Ovary (tissue), 7 donors: ENCODE measurements at regions not wholly inside any gene's neighbourhood (a gene's known extent, or its start where the extent isn't known, plus 50 kb on each side); places are given as distances from the start of the nearest gene placed in this dataset.

Experiments
- DNase-seq, 5 donors: peaks; one replicate each; pipeline ENCODE4 v3.0.0-alpha.2; 2019 to 2020
- H3K27ac ChIP-seq, 2 donors: fragments of 200-600 bp; one replicate each; pipeline versions ENCODE4 v1.5.1 to v1.8.0; 2019 to 2022
- H3K27me3 ChIP-seq: fragments of 200-600 bp; one replicate; pipeline ENCODE4 v1.8.0; 2022
- H3K36me3 ChIP-seq: fragments of 200-600 bp; sonication (generic); one replicate; pipeline ENCODE4 v1.5.1; 2019
- H3K4me1 ChIP-seq: one replicate; pipeline ENCODE4 v1.8.1; 2013; ENCODE audit warnings: mild to moderate bottlenecking, moderate library complexity; ENCODE audit not compliant: insufficient read depth
- H3K4me3 ChIP-seq: fragments of 200-600 bp; sonication (generic); one replicate; pipeline ENCODE4 v1.5.1; 2017
- H3K9me3 ChIP-seq, 2 donors: fragments of 200-600 bp in 1 of 2; sonication (generic) in 1 of 2; one replicate each; pipeline versions ENCODE4 v1.5.1 to v1.8.1; 2013 to 2019; ENCODE audit warnings: mild to moderate bottlenecking in 1 of 2, moderate library complexity in 1 of 2
- CTCF ChIP-seq, 3 donors: fragments of 450-650 bp in 2 of 3; fragments of 200-600 bp in 1 of 3; IDR thresholded peaks; one replicate each; pipeline versions ENCODE4 v1.5.1 to v1.8.0; 2016 to 2022; ENCODE audit warnings: antibody characterized with exemption in 3 of 3, mild to moderate bottlenecking in 1 of 3
- EP300 ChIP-seq: sonication (generic); formaldehyde crosslinking; IDR thresholded peaks from one replicate; pipeline ENCODE4 v1.6.1; 2017; ENCODE audit warnings: antibody characterized with exemption
- POLR2A ChIP-seq: fragments of 450-650 bp; IDR thresholded peaks from one replicate; pipeline ENCODE4 v1.6.1; 2017; ENCODE audit warnings: antibody characterized with exemption, mild to moderate bottlenecking, moderate library complexity
- WGBS, 3 donors: extraction: QIAGEN DNeasy Blood & Tissue Kit in 1 of 3; methylation state at CpG; one replicate each; pipeline versions ENCODE4 v1.1.5 to v1.1.7; 2013 to 2017; 5-methylcytosine and 5-hydroxymethylcytosine counted together
- intact Hi-C, 4 donors: fragments of 100-400 bp; cut with DNase I; formaldehyde crosslinking; loops; one replicate each; pipeline versions ENCODE4 v1.11.0 to v1.15.1; 2022 to 2023
- donor health status: DM: no; HTN: no; CAD: no; lungs with moderate emphysema.
- donor health status: DM: no; HTN: no; CAD: no.
- donor health status: Bipolar disorder and iron deficiency.
- donor health status: DM: no; HTN: no; CAD: no.
- donor health status: DM: yes; HTN: yes; CAD: no.

GRCh38 chrX:857376-857775 is 226.8 kb downstream of the SHOX start:
- TF ChIP-seq EP300 (no peak), POLR2A (no peak), CTCF (IDR thresholded peaks at IDR 0.05) (no peak)
- intact Hi-C loops = no loop called here
- H3K27me3 ChIP-seq = no peaks in the 10 kb centered on the region

GRCh38 chrX:856566-857290 is 226.1 kb downstream of the SHOX start:
- H3K36me3 ChIP-seq = no peaks in the 10 kb centered on the region
- no peaks in the 10 kb centered on the region for H3K27me3 ChIP-seq
- DNase-seq = no peak
- peaks cover 0 to 5% of the 10 kb centered on the region in 2 donors for H3K9me3 ChIP-seq
- intact Hi-C loops = no loop called here
- no peak overlapping the region for H3K4me3 ChIP-seq
- H3K27ac ChIP-seq = no peak overlapping the region
- H3K4me1 ChIP-seq = no peaks in the 10 kb centered on the region
- 58 to 69% (median 63%) methylated on average over 14 of the region's 14 CpGs for WGBS, 3 donors
- TF ChIP-seq EP300 (no peak), POLR2A (no peak), CTCF (IDR thresholded peaks at IDR 0.05) (no peak)

More at GRCh38 chrX:857376-857775, 226.8 kb downstream of the SHOX start:
- no peak for DNase-seq
- Histone ChIP-seq H3K27ac (no peak overlapping the region), H3K36me3 (no peaks in the 10 kb centered on the region), H3K4me3 (no peak overlapping the region), H3K4me1 (no peaks in the 10 kb centered on the region), H3K9me3 (peaks cover 0 to 5% of the 10 kb centered on the region in 2 donors)
- WGBS, 3 donors = 28 to 48% (median 33%) methylated on average over 5 of the region's 5 CpGs

- Histone ChIP-seq H3K4me1 (no peaks in the 10 kb centered on the region), H3K27ac (no peak overlapping the region), H3K9me3 (peaks cover 0 to 2% of the 10 kb centered on the region in 2 donors), H3K36me3 (no peaks in the 10 kb centered on the region), H3K27me3 (no peaks in the 10 kb centered on the region), H3K4me3 (no peak overlapping the region)
- WGBS, 3 donors = 83 to 89% (median 87%) methylated on average over 7 of the region's 7 CpGs
- intact Hi-C loops = no loop called here
- DNase-seq = no peak
- no peak for TF ChIP-seq CTCF (IDR thresholded peaks at IDR 0.05)
- TF ChIP-seq POLR2A = no peak
- no peak for TF ChIP-seq EP300
These were observed 222.7 kb downstream of the SHOX start for GRCh38 chrX:853304-853703.

DNA sequence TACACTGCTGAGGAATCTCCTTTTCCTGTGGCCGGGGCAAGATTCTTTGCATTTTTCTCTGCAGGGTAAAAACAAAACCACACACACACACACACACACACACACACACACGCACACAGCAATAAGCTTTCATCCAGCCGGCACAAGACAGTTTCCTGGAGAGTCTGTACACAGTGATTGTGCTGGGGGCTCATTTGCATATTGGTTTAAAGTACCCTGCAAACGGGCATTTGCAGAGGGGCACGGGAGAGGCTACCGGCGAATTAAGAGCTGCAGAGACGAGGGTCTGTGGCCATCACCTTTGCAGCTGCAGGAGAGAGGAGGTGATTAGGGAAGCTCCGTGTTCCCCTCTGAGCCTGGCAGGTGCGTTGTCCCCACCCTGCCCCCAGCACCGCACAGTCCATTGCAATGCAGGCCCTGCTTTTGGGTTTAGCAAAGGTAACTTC is 219.9 kb downstream of the SHOX start:
- Histone ChIP-seq H3K27ac (no peak overlapping the region), H3K4me1 (no peaks in the 10 kb centered on the region), H3K36me3 (no peaks in the 10 kb centered on the region), H3K4me3 (no peak overlapping the region), H3K27me3 (no peaks in the 10 kb centered on the region), H3K9me3 (no peaks in the 10 kb centered on the region)
- TF ChIP-seq EP300 = no peak
- no peak for TF ChIP-seq POLR2A
- no peak for TF ChIP-seq CTCF (IDR thresholded peaks at IDR 0.05)
- intact Hi-C loops = no loop called here
- DNase-seq = no peak
- 1 to 3% (median 2%) methylated on average over 11 of the region's 11 CpGs for WGBS, 3 donors
